Spleen (tissue), 11 donors: ENCODE measurements at regions not wholly inside any gene's neighbourhood (a gene's known extent, or its start where the extent isn't known, plus 50 kb on each side); places are given as distances from the start of the nearest gene placed in this dataset.

Experiments used
- DNase-seq: peaks from one replicate; pipeline ENCODE4 v3.0.0-alpha.2; 2020
- H3K27ac ChIP-seq, 8 donors: fragments of 200-600 bp; sonication (generic) in 7 of 8; 1 replicate in 4 of 8; 2 replicates in 4 of 8; pipeline versions ENCODE4 v1.5.0 to v1.8.0; 2016 to 2021; ENCODE audit warnings: inconsistent platforms in 4 of 8, mild to moderate bottlenecking in 4 of 8, moderate library complexity in 1 of 8
- H3K27me3 ChIP-seq, 7 donors: fragments of 200-600 bp; sonication (generic) in 6 of 7; replicated peaks in 1 of 7; 1 replicate in 4 of 7; 2 replicates in 3 of 7; pipeline versions ENCODE4 v1.5.0 to v1.8.0; 2016 to 2021; ENCODE audit warnings: inconsistent platforms in 3 of 7, mild to moderate bottlenecking in 1 of 7
- H3K36me3 ChIP-seq, 6 donors: fragments of 200-600 bp; sonication (generic) in 5 of 6; 1 replicate in 4 of 6; 2 replicates in 2 of 6; pipeline versions ENCODE4 v1.5.0 to v1.8.0; 2016 to 2021; ENCODE audit warnings: inconsistent platforms in 2 of 6
- H3K4me1 ChIP-seq, 6 donors: fragments of 200-600 bp; sonication (generic) in 5 of 6; 1 replicate in 3 of 6; 2 replicates in 3 of 6; pipeline versions ENCODE4 v1.5.0 to v1.8.0; 2016 to 2021; ENCODE audit warnings: inconsistent platforms in 3 of 6
- H3K4me3 ChIP-seq, 8 donors: fragments of 200-600 bp; sonication (generic) in 7 of 8; 1 replicate in 4 of 8; 2 replicates in 4 of 8; pipeline versions ENCODE4 v1.5.0 to v1.8.0; 2016 to 2021; ENCODE audit warnings: inconsistent platforms in 4 of 8, mild to moderate bottlenecking in 4 of 8, moderate library complexity in 2 of 8
- H3K9me3 ChIP-seq, 8 donors: fragments of 200-600 bp; sonication (generic) in 7 of 8; 1 replicate in 4 of 8; 2 replicates in 4 of 8; pipeline versions ENCODE4 v1.5.0 to v1.8.0; 2016 to 2021; ENCODE audit warnings: inconsistent platforms in 4 of 8
- CTCF ChIP-seq, 11 experiments: fragments of 200-600 bp in 7 of 11; fragments of 450-650 bp in 4 of 11; sonication (generic) in 4 of 11; IDR thresholded peaks in 8 of 11; conservative IDR thresholded peaks in 3 of 11; 1 replicate in 7 of 11; 2 replicates in 4 of 11; pipeline versions ENCODE4 v1.4.0 to v1.8.0; 2016 to 2021; ENCODE audit warnings: antibody characterized with exemption in 11 of 11, inconsistent platforms in 4 of 11, mild to moderate bottlenecking in 1 of 11
- POLR2A ChIP-seq, 3 donors: fragments of 450-650 bp; IDR thresholded peaks; one replicate each; pipeline ENCODE4 v1.5.1; 2017; ENCODE audit warnings: antibody characterized with exemption in 3 of 3, mild to moderate bottlenecking in 1 of 3
- POLR2AphosphoS5 ChIP-seq, 3 donors: sonication (generic); formaldehyde crosslinking; IDR thresholded peaks; one replicate each; pipeline ENCODE4 v1.5.1; 2017; ENCODE audit warnings: antibody characterized with exemption in 3 of 3
- WGBS, 5 donors: extraction: QIAGEN DNeasy Blood & Tissue Kit in 3 of 5; methylation state at CpG; one replicate each; pipeline versions ENCODE4 v1.1.5 to v1.1.7; 2013 to 2018; 5-methylcytosine and 5-hydroxymethylcytosine counted together
- intact Hi-C: fragments of 100-400 bp; cut with DNase I; formaldehyde crosslinking; loops from one replicate; pipeline ENCODE4 v1.15.0; 2023; ENCODE audit warnings: low total_unique reads
- donor health status: healthy with polysubstance abuse.
- donor health status: DM: no; HTN: no; CAD: no; lungs with moderate emphysema.
- donor health status: DM: no; HTN: no; CAD: no.
- donor health status: Bipolar disorder and iron deficiency.
- donor health status: healthy.
- donor health status: DM: no; HTN: no; CAD: no.
- donor health status: DM: yes; HTN: yes; CAD: no.

GRCh38 chr20:34179637-34180360 is 61.4 kb upstream of the ASIP start:
- no peaks in the 10 kb centered on the region for H3K36me3 ChIP-seq
- H3K4me1 ChIP-seq, result no peaks in the 10 kb centered on the region
- DNase-seq, result no peak
- intact Hi-C loops, result no loop called here
- H3K4me3 ChIP-seq, result no peak overlapping the region
- TF ChIP-seq POLR2A (IDR thresholded peaks at IDR 0.05) (no peak), CTCF (IDR thresholded peaks at IDR 0.05 in 8 of 11, conservative IDR thresholded peaks at IDR 0.05 in 3 of 11) (no peak), POLR2AphosphoS5 (IDR thresholded peaks at IDR 0.05) (no peak)
- H3K9me3 ChIP-seq, result no peaks in the 10 kb centered on the region
- no peak overlapping the region for H3K27ac ChIP-seq
- peaks cover 0 to 6% (median 0%) of the 10 kb centered on the region in 7 donors for H3K27me3 ChIP-seq
- WGBS, 5 donors, result 78 to 87% (median 81%) methylated on average over 8 of the region's 8 CpGs

GRCh38 chr20:34180460-34181120 is 60.6 kb upstream of the ASIP start:
- H3K4me1 ChIP-seq, result no peaks in the 10 kb centered on the region
- intact Hi-C loops, result no loop called here
- H3K9me3 ChIP-seq, result no peaks in the 10 kb centered on the region
- no peak for DNase-seq
- 94 to 96% (median 95%) methylated on average over 14 of the region's 14 CpGs for WGBS, 5 donors
- H3K4me3 ChIP-seq, result no peak overlapping the region
- no peaks in the 10 kb centered on the region for H3K36me3 ChIP-seq
- no peak overlapping the region for H3K27ac ChIP-seq
- H3K27me3 ChIP-seq, result peaks cover 0 to 6% (median 0%) of the 10 kb centered on the region in 7 donors
- TF ChIP-seq POLR2AphosphoS5 (IDR thresholded peaks at IDR 0.05), result no peak

DNA sequence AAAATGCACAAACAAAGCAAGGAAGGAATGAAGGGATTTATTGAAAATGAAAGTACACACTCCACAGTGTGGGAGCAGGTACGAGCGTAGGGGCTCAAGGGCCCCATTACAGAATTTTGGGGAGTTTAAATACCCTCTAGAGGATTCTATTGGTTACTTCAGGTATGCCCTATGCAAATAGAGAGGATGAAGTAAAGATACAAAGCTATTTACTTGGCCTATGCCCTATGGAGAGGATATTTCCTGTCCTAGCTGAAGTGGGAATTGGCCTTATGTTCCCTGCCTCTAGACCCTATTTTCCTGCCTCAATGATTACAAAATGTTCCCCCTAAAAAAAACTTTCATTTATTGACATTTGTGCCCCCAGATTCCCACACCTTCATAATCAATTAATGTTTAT is 59.7 kb upstream of the ASIP start:
- no peak for TF ChIP-seq POLR2A (IDR thresholded peaks at IDR 0.05)
- no peak for TF ChIP-seq POLR2AphosphoS5 (IDR thresholded peaks at IDR 0.05)
- TF ChIP-seq CTCF (IDR thresholded peaks at IDR 0.05 in 8 of 11, conservative IDR thresholded peaks at IDR 0.05 in 3 of 11), result no peak
- H3K4me1 ChIP-seq, result no peaks in the 10 kb centered on the region
- WGBS, 5 donors, result 64 to 90% (median 75%) methylated on average over 2 of the region's 2 CpGs
- H3K4me3 ChIP-seq, result no peak overlapping the region
- no peaks in the 10 kb centered on the region for H3K9me3 ChIP-seq
- H3K27ac ChIP-seq, result no peak overlapping the region
- intact Hi-C loops, result no loop called here
- H3K27me3 ChIP-seq, result peaks cover 0 to 6% (median 0%) of the 10 kb centered on the region in 7 donors
- no peak for DNase-seq
- H3K36me3 ChIP-seq, result no peaks in the 10 kb centered on the region

DNA sequence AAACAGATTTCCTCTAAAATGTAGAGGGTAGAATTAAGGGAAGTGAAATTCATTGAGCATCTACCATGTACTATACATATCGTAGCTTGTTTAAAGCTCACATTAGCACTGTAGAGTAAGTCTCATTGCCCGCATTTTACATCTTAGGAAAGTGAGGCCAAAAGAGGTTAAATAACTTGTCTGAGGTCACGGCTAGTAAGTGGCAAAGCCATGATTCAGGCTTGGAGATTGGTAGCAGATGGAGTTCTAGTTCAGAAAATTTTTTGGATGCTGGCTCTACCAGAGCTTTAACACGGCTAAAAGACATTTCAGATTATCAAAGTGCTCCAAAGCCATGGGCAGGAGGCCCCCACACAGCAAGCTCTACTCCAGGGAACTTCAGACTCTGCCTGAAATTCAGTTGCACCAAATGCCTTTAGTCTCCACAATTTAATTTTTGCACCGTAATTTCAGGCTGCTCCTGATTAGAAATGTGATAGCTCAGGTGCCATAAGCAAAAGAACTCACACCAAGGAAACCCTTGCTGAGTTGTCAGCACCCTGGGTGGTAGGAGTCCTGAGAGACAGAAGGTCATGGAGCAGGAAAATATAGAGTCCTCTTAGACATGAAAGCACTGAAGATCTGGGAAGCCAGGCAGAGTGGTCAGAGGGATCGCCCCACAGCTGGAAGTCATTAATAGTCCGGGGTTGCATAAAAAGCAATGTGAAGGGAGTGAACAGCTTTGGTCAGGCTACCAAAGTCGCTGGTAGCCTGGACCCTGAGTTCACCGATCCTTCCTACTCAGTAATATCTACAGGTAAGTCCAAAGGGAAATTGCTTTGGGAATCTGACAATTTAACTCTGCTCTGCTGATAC is 55.2 kb upstream of the ASIP start:
- Histone ChIP-seq H3K27ac (no peak overlapping the region), H3K4me3 (no peak overlapping the region), H3K27me3 (peaks cover 0 to 15% (median 0%) of the 10 kb centered on the region in 7 donors), H3K4me1 (no peaks in the 10 kb centered on the region), H3K36me3 (no peaks in the 10 kb centered on the region), H3K9me3 (no peaks in the 10 kb centered on the region)
- WGBS, 5 donors, result 74 to 80% (median 75%) methylated on average over 9 of the region's 9 CpGs
- DNase-seq, result no peak
- intact Hi-C loops, result no loop called here
- TF ChIP-seq POLR2AphosphoS5 (IDR thresholded peaks at IDR 0.05), result no peak
- no peak for TF ChIP-seq CTCF (IDR thresholded peaks at IDR 0.05 in 8 of 11, conservative IDR thresholded peaks at IDR 0.05 in 3 of 11)
- no peak for TF ChIP-seq POLR2A (IDR thresholded peaks at IDR 0.05)
